Bronchial epithelial cell (primary cell): ENCODE measurements at regions not wholly inside any gene's neighbourhood (a gene's known extent, or its start where the extent isn't known, plus 50 kb on each side); places are given as distances from the start of the nearest gene placed in this dataset.
A peak's percentile ranks its signal among the peaks of the same experiment; 100 is the strongest.

Experiments used
- DNase-seq: peaks from one replicate; pipeline ENCODE4 v3.0.0-alpha.2; 2010; ENCODE audit warnings: low read depth
- FAIRE-seq: peaks from 2 replicates; lab custom pipeline; 2011; peaks lifted over from hg19 to GRCh38; lab: Jason Lieb, UNC
- H3K27me3 ChIP-seq: 2 replicates; pipeline ENCODE4 v1.5.1; 2011; ENCODE audit warnings: low read length; ENCODE audit not compliant: control insufficient read depth, insufficient read depth
- H3K36me3 ChIP-seq: 2 replicates; pipeline ENCODE4 v1.5.1; 2011; ENCODE audit warnings: low read length; ENCODE audit not compliant: control insufficient read depth, insufficient read depth
- H3K4me3 ChIP-seq: 2 replicates; pipeline ENCODE4 v1.5.1; 2011; ENCODE audit warnings: mild to moderate bottlenecking, low read depth, low read length, control low read depth
- CTCF ChIP-seq: IDR thresholded peaks from 2 replicates; pipeline ENCODE4 v1.5.1; 2011; ENCODE audit warnings: mild to moderate bottlenecking, moderate library complexity, low read length, control low read depth, inconsistent platforms; ENCODE audit not compliant: insufficient read depth, severe bottlenecking

- no peak for FAIRE-seq
- no peaks in the 10 kb centered on the region for H3K27me3 ChIP-seq
- H3K4me3 ChIP-seq: no peak overlapping the region
- no peak for TF ChIP-seq CTCF
- DNase-seq: no peak
- H3K36me3 ChIP-seq: no peaks in the 10 kb centered on the region
Measured at GRCh38 chr2:239752951-239753350, 272.2 kb downstream of the NDUFA10 start.

GRCh38 chr2:239751679-239752355 is 273.3 kb downstream of the NDUFA10 start:
- Histone ChIP-seq H3K4me3 (no peak overlapping the region), H3K27me3 (no peaks in the 10 kb centered on the region), H3K36me3 (no peaks in the 10 kb centered on the region)
- FAIRE-seq (no peak), DNase-seq (no peak)
- TF ChIP-seq CTCF: no peak

- FAIRE-seq: no peak
- TF ChIP-seq CTCF: no peak
- Histone ChIP-seq H3K27me3 (no peaks in the 10 kb centered on the region), H3K4me3 (no peak overlapping the region), H3K36me3 (no peaks in the 10 kb centered on the region)
- DNase-seq: no peak
Measured at GRCh38 chr2:239750929-239751678, 274.0 kb downstream of the NDUFA10 start.

GRCh38 chr2:239750045-239750835 is 274.9 kb downstream of the NDUFA10 start:
- H3K36me3 ChIP-seq: no peaks in the 10 kb centered on the region
- FAIRE-seq (peak; percentile 36), DNase-seq (no peak)
- no peak overlapping the region for H3K4me3 ChIP-seq
- no peak for TF ChIP-seq CTCF
- H3K27me3 ChIP-seq: no peaks in the 10 kb centered on the region

- DNase-seq (no peak), FAIRE-seq (no peak)
- H3K27me3 ChIP-seq: no peaks in the 10 kb centered on the region
- H3K36me3 ChIP-seq: no peaks in the 10 kb centered on the region
- no peak overlapping the region for H3K4me3 ChIP-seq
- no peak for TF ChIP-seq CTCF
Measured at GRCh38 chr2:239749272-239749873, 275.8 kb downstream of the NDUFA10 start.
